GM20000 (cell line): ENCODE measurements at regions not wholly inside any gene's neighbourhood (a gene's known extent, or its start where the extent isn't known, plus 50 kb on each side); places are given as distances from the start of the nearest gene placed in this dataset.

Source experiments
- DNase-seq: peaks from one replicate; pipeline ENCODE4 v3.0.0; 2012; ENCODE audit warnings: low spot score
- TF ChIP-seq, protein P1 (sequence below): IDR thresholded peaks from 2 replicates; pipeline ENCODE4 v1.5.1; 2012; ENCODE audit warnings: mild to moderate bottlenecking, control low read depth; ENCODE audit errors: extremely low read depth, missing control alignments

DNA sequence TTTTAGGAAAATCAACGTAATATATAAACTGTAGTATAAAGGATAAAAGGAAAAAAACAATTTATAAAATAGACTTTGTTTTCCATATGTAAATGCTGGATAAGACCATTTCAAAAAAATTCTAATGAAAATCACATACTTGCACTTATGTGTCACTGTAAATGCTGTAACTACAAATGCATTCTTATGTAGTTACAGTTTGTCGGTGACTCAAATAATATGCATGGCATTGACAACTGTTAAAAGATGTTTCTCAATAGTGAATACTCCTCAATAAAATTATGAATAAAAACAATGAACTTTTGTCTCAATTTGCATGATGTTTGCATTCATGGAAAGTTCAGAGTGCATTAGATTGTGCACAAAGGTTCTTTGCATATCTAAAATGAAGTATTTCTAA lies 614.0 kb upstream of the CHRM3 start:
- TF ChIP-seq, protein P1, sequence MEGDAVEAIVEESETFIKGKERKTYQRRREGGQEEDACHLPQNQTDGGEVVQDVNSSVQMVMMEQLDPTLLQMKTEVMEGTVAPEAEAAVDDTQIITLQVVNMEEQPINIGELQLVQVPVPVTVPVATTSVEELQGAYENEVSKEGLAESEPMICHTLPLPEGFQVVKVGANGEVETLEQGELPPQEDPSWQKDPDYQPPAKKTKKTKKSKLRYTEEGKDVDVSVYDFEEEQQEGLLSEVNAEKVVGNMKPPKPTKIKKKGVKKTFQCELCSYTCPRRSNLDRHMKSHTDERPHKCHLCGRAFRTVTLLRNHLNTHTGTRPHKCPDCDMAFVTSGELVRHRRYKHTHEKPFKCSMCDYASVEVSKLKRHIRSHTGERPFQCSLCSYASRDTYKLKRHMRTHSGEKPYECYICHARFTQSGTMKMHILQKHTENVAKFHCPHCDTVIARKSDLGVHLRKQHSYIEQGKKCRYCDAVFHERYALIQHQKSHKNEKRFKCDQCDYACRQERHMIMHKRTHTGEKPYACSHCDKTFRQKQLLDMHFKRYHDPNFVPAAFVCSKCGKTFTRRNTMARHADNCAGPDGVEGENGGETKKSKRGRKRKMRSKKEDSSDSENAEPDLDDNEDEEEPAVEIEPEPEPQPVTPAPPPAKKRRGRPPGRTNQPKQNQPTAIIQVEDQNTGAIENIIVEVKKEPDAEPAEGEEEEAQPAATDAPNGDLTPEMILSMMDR = no peak
- DNase-seq = no peak

- DNase-seq = no peak
- TF ChIP-seq, protein P1 = no peak
Measured at GRCh38 chr1:238767321-238767720, 619.0 kb upstream of the CHRM3 start.

DNA sequence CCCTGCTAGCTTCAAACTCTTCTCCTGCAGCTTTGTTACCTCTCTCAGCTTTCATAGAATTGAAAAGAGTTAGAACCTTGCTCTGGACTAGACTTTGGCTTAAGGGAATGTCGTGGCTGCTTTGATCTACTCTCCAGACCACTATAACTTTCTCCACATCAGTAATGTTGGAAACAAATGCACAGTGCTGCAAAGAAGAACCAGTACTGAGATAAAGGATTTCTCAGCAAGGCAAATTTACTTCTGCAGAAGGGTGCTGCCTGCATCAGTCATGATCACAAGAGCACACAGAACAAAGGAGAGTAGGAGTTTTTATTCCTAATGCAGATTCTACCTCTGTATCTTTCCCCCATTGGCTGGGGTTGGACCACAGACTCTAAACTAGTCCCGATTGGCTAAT lies 621.6 kb upstream of the CHRM3 start:
- no peak for DNase-seq
- TF ChIP-seq, protein P1 = no peak

DNA sequence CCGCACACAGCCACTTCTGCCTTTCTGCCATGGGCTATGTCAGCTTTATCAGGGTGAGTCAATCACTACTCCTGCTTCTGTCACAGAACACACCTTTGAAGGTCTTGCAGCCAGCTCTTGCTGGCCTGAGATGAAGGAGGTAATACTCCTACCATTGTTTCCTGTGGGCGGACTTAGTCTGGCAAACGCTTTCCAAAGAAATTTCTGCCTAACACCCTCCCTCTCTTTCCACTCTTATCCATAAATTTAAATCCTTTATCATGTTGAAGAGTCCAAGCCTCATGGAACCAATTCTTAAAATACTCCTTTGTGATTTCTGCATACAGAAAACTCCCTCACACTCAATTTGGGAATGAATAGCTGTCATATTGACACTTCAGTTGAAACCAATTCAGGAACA lies 633.1 kb upstream of the CHRM3 start:
- DNase-seq = no peak
- TF ChIP-seq, protein P1 = no peak

- TF ChIP-seq, protein P1 = no peak
Measured at GRCh38 chr1:238752327-238752726, 634.0 kb upstream of the CHRM3 start.

DNA sequence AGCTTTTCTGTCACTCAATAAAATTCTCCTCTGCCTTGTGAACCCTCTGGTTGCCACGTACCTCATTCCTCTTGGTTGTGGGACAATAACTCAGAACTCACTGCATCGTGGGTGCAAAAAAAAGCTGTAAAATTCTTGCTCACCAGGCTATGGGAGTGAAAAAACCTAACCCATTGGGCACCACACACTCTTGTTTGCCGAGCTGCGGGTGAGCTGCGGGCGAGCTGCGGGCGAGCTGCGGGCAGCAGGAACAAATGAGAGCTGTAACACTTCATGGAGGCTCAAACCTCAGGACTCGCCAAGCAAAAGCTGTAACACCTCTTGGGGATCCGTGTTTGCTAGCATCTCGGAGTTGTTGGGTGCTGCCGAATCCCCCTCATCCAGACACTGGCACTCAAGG lies 641.3 kb upstream of the CHRM3 start:
- TF ChIP-seq, protein P1 = no peak
- no peak for DNase-seq

More at GRCh38 chr1:238752327-238752726, 634.0 kb upstream of the CHRM3 start:
- no peak for DNase-seq

DNA sequence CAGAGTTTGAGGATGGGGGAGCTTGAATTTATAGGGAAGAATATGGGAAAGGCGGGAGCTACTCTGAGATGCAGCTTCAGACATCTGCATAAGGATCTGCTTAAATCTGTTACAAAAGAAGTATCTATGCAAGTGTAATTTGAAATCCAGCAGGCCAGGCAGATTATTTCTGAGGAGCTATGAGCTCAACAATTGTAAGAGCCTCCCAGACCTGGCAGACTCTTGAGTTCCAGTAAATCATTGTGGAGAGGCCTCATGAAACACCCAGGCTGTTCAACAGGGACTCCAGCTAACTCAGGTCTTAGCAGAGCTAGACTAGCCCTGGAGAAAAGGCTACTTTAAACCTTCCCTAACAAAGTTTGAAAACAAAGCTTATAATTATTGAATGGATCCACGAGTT lies 647.5 kb upstream of the CHRM3 start:
- TF ChIP-seq, protein P1 = no peak
- no peak for DNase-seq
